GM12878 (cell line): ENCODE measurements at regions not wholly inside any gene's neighbourhood (a gene's known extent, or its start where the extent isn't known, plus 50 kb on each side); places are given as distances from the start of the nearest gene placed in this dataset.

Source experiments
- ATAC-seq: fragments of 200-7000 bp; cut with Tn5 transposase; 3 replicates; pipeline ENCODE4 v1.9.1; 2020; ENCODE audit warnings: mild to moderate bottlenecking, moderate library complexity
- BruUV-seq: library from RNA; stranded (reverse); fragments of 400-500 nt; replicated peaks from 2 replicates; lab custom pipeline; 2021; lab: Mats Ljungman, UMichigan
- CTCF ChIA-PET: fragments of 300-600 bp; sonication (Branson Sonifier 250); formaldehyde crosslinking; extraction: SDS; loops from one replicate; lab custom pipeline; 2021; ENCODE audit warnings: inconsistent platforms; lab: Yijun Ruan, JAX
- POLR2A ChIA-PET: fragments of 350-600 bp; formaldehyde crosslinking; extraction: SDS; loops from one replicate; lab custom pipeline; 2021; ENCODE audit warnings: inconsistent platforms; lab: Charles Lee
- RAD21 ChIA-PET: fragments of 300-600 bp; sonication (Branson Sonifier 250); formaldehyde crosslinking; loops from one replicate; lab custom pipeline; 2023; ENCODE audit warnings: antibody characterized with exemption; ENCODE audit not compliant: unreplicated experiment; lab: Charles Lee
- SMC1A ChIA-PET: fragments of 300-600 bp; sonication (Branson Sonifier 250); formaldehyde crosslinking; loops from one replicate; lab custom pipeline; 2023; ENCODE audit not compliant: unreplicated experiment, uncharacterized antibody; lab: Charles Lee
- DNase-seq: peaks from one replicate; pipeline ENCODE4 v3.0.0-alpha.2; 2011; ENCODE audit warnings: low read depth, low spot score
- FAIRE-seq: peaks from 3 replicates; lab custom pipeline; 2011; peaks lifted over from hg19 to GRCh38; lab: Jason Lieb, UNC
- H2AFZ ChIP-seq: 2 replicates; pipeline ENCODE4 v1.6.0; 2011; ENCODE audit warnings: low read depth, low read length, control low read depth; ENCODE audit not compliant: control insufficient read depth
- H3K27ac ChIP-seq: 2 replicates; pipeline ENCODE4 v1.5.1; 2011; ENCODE audit warnings: control low read depth; ENCODE audit not compliant: control insufficient read depth, insufficient read depth
- H3K27me3 ChIP-seq, 2 experiments: replicated peaks in 1 of 2; 2 replicates each; pipeline versions ENCODE4 v1.6.0 to v1.6.1; 2011; ENCODE audit warnings: low read length in 1 of 2; ENCODE audit not compliant: control insufficient read depth in 2 of 2, insufficient read depth in 2 of 2
- H3K36me3 ChIP-seq, 2 experiments: 2 replicates each; pipeline ENCODE4 v1.5.1; 2011; ENCODE audit warnings: low read length in 1 of 2; ENCODE audit not compliant: control insufficient read depth in 2 of 2, insufficient read depth in 2 of 2
- H3K4me1 ChIP-seq: 2 replicates; pipeline ENCODE4 v1.6.1; 2011; ENCODE audit warnings: mild to moderate bottlenecking, low read length, moderate library complexity, mixed read lengths; ENCODE audit not compliant: control insufficient read depth, insufficient read depth
- H3K4me2 ChIP-seq: 2 replicates; pipeline ENCODE4 v1.6.0; 2011; ENCODE audit warnings: control low read depth; ENCODE audit not compliant: control insufficient read depth, insufficient read depth
- H3K4me3 ChIP-seq: fragments of 200-600 bp; sonication (generic); 2 replicates; pipeline ENCODE4 v1.5.1; 2016
- H3K79me2 ChIP-seq: 2 replicates; pipeline ENCODE4 v1.6.0; 2011; ENCODE audit warnings: low read length; ENCODE audit not compliant: control insufficient read depth, insufficient read depth
- H3K9ac ChIP-seq: 2 replicates; pipeline ENCODE4 v1.8.0; 2011; ENCODE audit warnings: low read length, control low read depth, mixed read lengths; ENCODE audit not compliant: control insufficient read depth, insufficient read depth
- H3K9me3 ChIP-seq: replicated peaks from 3 replicates; pipeline ENCODE4 v1.5.1; 2011; ENCODE audit warnings: mild to moderate bottlenecking, low read length; ENCODE audit not compliant: control insufficient read depth, insufficient read depth
- H4K20me1 ChIP-seq: 2 replicates; pipeline ENCODE4 v1.6.0; 2011; ENCODE audit not compliant: control insufficient read depth, insufficient read depth
- BMI1 ChIP-seq: fragments of 450-650 bp; IDR thresholded peaks from 2 replicates; pipeline ENCODE4 v1.6.1; 2016; ENCODE audit warnings: mild to moderate bottlenecking, moderate library complexity, borderline replicate concordance
- CREM ChIP-seq: IDR thresholded peaks from 2 replicates; pipeline ENCODE4 v1.6.1; 2014; ENCODE audit warnings: antibody characterized with exemption, low read depth
- CTCF ChIP-seq, 3 experiments: IDR thresholded peaks in 2 of 3; conservative IDR thresholded peaks in 1 of 3; 2 replicates each; pipeline ENCODE4 v1.5.1; 2011; ENCODE audit warnings: low read depth in 3 of 3, low read length in 3 of 3, mild to moderate bottlenecking in 3 of 3, control low read depth in 2 of 3, moderate library complexity in 2 of 3, inconsistent platforms in 1 of 3, mixed read lengths in 1 of 3; ENCODE audit not compliant: control insufficient read depth in 2 of 3, insufficient read depth in 1 of 3; ENCODE audit errors: extremely low read depth in 1 of 3
- ELK1 ChIP-seq: IDR thresholded peaks from 2 replicates; pipeline ENCODE4 v1.6.1; 2012; ENCODE audit warnings: low read depth, low read length, improper control_type of control experiment
- EZH2 ChIP-seq: IDR thresholded peaks from 2 replicates; pipeline ENCODE4 v1.6.1; 2012; ENCODE audit warnings: low read depth, mild to moderate bottlenecking, control low read depth, inconsistent platforms, low read length, borderline replicate concordance; ENCODE audit not compliant: control insufficient read depth
- HCFC1 ChIP-seq: fragments of 150-350 bp; IDR thresholded peaks from 2 replicates; pipeline ENCODE4 v1.6.1; 2014; ENCODE audit warnings: low read length
- KAT2A ChIP-seq: conservative IDR thresholded peaks from 2 replicates; pipeline ENCODE4 v1.6.1; 2011; ENCODE audit warnings: low read depth, low read length; ENCODE audit not compliant: control insufficient read depth
- MEF2B ChIP-seq: fragments of 450-650 bp; IDR thresholded peaks from 2 replicates; pipeline ENCODE4 v1.6.1; 2018; ENCODE audit warnings: mild to moderate bottlenecking, moderate library complexity; ENCODE audit not compliant: partially characterized antibody, poor library complexity, severe bottlenecking
- PAX5 ChIP-seq: IDR thresholded peaks from 2 replicates; pipeline ENCODE4 v1.6.1; 2011; ENCODE audit warnings: low read depth, low read length, borderline replicate concordance
- PML ChIP-seq: IDR thresholded peaks from 2 replicates; pipeline ENCODE4 v1.6.1; 2012; ENCODE audit warnings: low read length, inconsistent platforms
- POLR2AphosphoS2 ChIP-seq: IDR thresholded peaks from 2 replicates; pipeline ENCODE4 v1.6.1; 2011; ENCODE audit warnings: low read depth, mild to moderate bottlenecking, low read length, improper control_type of control experiment, moderate library complexity
- SIX5 ChIP-seq: IDR thresholded peaks from 2 replicates; pipeline ENCODE4 v1.6.1; 2011; ENCODE audit warnings: mild to moderate bottlenecking, low read depth, low read length, moderate library complexity; ENCODE audit not compliant: severe bottlenecking
- SMAD5 ChIP-seq: IDR thresholded peaks from 2 replicates; pipeline ENCODE4 v1.6.1; 2016; ENCODE audit warnings: antibody characterized with exemption, low read depth
- SMARCA5 ChIP-seq: fragments of 450-650 bp; IDR thresholded peaks from 2 replicates; pipeline ENCODE4 v1.6.1; 2017; ENCODE audit warnings: mild to moderate bottlenecking
- SMC3 ChIP-seq: IDR thresholded peaks from 2 replicates; pipeline ENCODE4 v1.6.1; 2011; ENCODE audit warnings: low read length, improper control_type of control experiment, borderline replicate concordance
- SP1 ChIP-seq: IDR thresholded peaks from one replicate; pipeline ENCODE4 v1.6.1; 2011; ENCODE audit warnings: low read depth, low read length
- ZNF384 ChIP-seq: IDR thresholded peaks from 2 replicates; pipeline ENCODE4 v1.6.1; 2012; ENCODE audit warnings: low read depth, mild to moderate bottlenecking, low read length, improper control_type of control experiment, borderline replicate concordance
- ZNF622 ChIP-seq: fragments of 450-650 bp; IDR thresholded peaks from 2 replicates; pipeline ENCODE4 v1.6.1; 2017; ENCODE audit warnings: mild to moderate bottlenecking, inconsistent platforms
- ZSCAN29 ChIP-seq: fragments of 450-650 bp; IDR thresholded peaks from 2 replicates; pipeline ENCODE4 v1.6.1; 2017; ENCODE audit warnings: mild to moderate bottlenecking, moderate library complexity
- WGBS: methylation state at CpG from one replicate; pipeline ENCODE4 v1.1.6; 2016; ENCODE audit warnings: low lambda C conversion rate; ENCODE audit not compliant: insufficient replicate concordance, insufficient coverage; ENCODE audit errors: missing lambda C conversion rate; 5-methylcytosine and 5-hydroxymethylcytosine counted together
- in situ Hi-C: fragments of 300-500 bp; cut with MboI; formaldehyde crosslinking; loops from 9 replicates; pipeline ENCODE4 v1.14.3; 2018; ENCODE audit warnings: mixed read lengths
- intact Hi-C: fragments of 100-400 bp; cut with micrococcal nuclease; formaldehyde crosslinking; loops from one replicate; pipeline ENCODE4 v1.14.2; 2022; ENCODE audit not compliant: unreplicated experiment

- no peak for FAIRE-seq
- intact Hi-C loops = no loop called here
- no peaks in the 10 kb centered on the region for H3K4me1 ChIP-seq
- H3K4me3 ChIP-seq = no peak overlapping the region
- no peak overlapping the region for H3K27ac ChIP-seq
- in situ Hi-C loops = no loop called here
- no peak for DNase-seq
- CTCF ChIA-PET = no interaction called here
- no peak overlapping the region for H3K9ac ChIP-seq
- H2AFZ ChIP-seq = no peak overlapping the region
- no peaks in the 10 kb centered on the region for H3K36me3 ChIP-seq
- POLR2A ChIA-PET = no interaction called here
- no peak overlapping the region for H3K4me2 ChIP-seq
- H3K79me2 ChIP-seq = no peaks in the 10 kb centered on the region
- H4K20me1 ChIP-seq = no peaks in the 10 kb centered on the region; the same call in 1 of the 2 replicates
- no peak for ATAC-seq
- TF ChIP-seq POLR2AphosphoS2 (no peak), ELK1 (no peak), EZH2 (no peak), ZNF622 (no peak), HCFC1 (no peak), SIX5 (no peak), PAX5 (no peak), KAT2A (no peak), SMAD5 (no peak), SMARCA5 (no peak), SMC3 (no peak), MEF2B (no peak), ZSCAN29 (no peak), CTCF (IDR thresholded peaks at IDR 0.05 in 2 of 3, conservative IDR thresholded peaks at IDR 0.05 in 1 of 3; ENCODE audit: control insufficient read depth in 2 of 3, extremely low read depth in 1 of 3, insufficient read depth in 1 of 3, low read depth in 3 of 3, low read length in 3 of 3) (no peak), CREM (no peak), PML (no peak), SP1 (no peak), BMI1 (no peak), ZNF384 (no peak)
- H3K27me3 ChIP-seq = no peaks in the 10 kb centered on the region; a peak in 2 of 4 replicates
- 56% methylated on average over 8 of the region's 8 CpGs for WGBS
- SMC1A ChIA-PET = no interaction called here
- RAD21 ChIA-PET = no interaction called here
- BruUV-seq = no TSS peak
- H3K9me3 ChIP-seq = no peaks in the 10 kb centered on the region; the same call in 2 of the 3 replicates
Observed at GRCh38 chr6:4661391-4661790, 114.8 kb upstream of the CDYL start.
